ENCODE measurements at regions not wholly inside any gene's neighbourhood (a gene's known extent, or its start where the extent isn't known, plus 50 kb on each side); places are given as distances from the start of the nearest gene placed in this dataset.

GRCh38 chr6:164258421-164258820 is 843.9 kb downstream of the QKI start:
- no peak for DNase-seq
- no peak overlapping the region for H3K4me3 ChIP-seq
- intact Hi-C loops (cut with DNase I) = no loop called here
- ATAC-seq = no peak
- TF ChIP-seq POLR2A (IDR thresholded peaks at IDR 0.05) (no peak), CTCF (IDR thresholded peaks at IDR 0.05) (no peak)
- 49% methylated on average over 3 of the region's 3 CpGs for WGBS (ENCODE audit: insufficient coverage, low coverage, low lambda C conversion rate, missing lambda C conversion rate)
- no peaks in the 10 kb centered on the region for H3K27me3 ChIP-seq
- no peaks in the 10 kb centered on the region for H3K9me3 ChIP-seq
- no peak overlapping the region for H3K27ac ChIP-seq
- H3K36me3 ChIP-seq = no peaks in the 10 kb centered on the region
- H3K4me1 ChIP-seq = no peaks in the 10 kb centered on the region

GRCh38 chr6:164252948-164253347 is 838.4 kb downstream of the QKI start:
- Histone ChIP-seq H3K36me3 (no peaks in the 10 kb centered on the region), H3K27ac (no peak overlapping the region), H3K4me1 (no peaks in the 10 kb centered on the region), H3K27me3 (no peaks in the 10 kb centered on the region), H3K9me3 (no peaks in the 10 kb centered on the region), H3K4me3 (no peak overlapping the region)
- intact Hi-C loops (cut with DNase I) = no loop called here
- DNase-seq (no peak), ATAC-seq (no peak)
- TF ChIP-seq CTCF (IDR thresholded peaks at IDR 0.05) (no peak), POLR2A (IDR thresholded peaks at IDR 0.05) (no peak)
- WGBS (ENCODE audit: insufficient coverage, low coverage, low lambda C conversion rate, missing lambda C conversion rate) = 29% methylated on average over 3 of the region's 3 CpGs

DNA sequence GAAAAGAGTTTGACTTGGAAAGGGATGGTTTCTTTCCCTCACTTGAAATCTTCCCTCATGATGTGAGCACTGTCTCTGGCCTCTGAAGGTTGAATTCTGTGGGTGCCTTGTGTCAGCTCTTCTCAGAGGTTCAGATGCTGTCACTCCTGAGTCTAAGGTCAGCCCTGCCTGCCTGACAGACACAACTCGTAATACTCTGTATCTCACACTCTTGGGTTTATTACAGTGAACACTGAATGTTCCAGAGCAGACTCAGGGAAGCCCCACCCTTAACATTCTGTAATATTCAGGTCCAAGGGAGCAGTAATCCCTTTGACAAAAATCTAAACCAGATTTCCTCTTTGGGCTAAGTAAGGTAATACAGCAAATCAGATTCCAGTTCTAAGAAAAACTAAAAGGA is 837.8 kb downstream of the QKI start:
- no peaks in the 10 kb centered on the region for H3K9me3 ChIP-seq
- no peak for ATAC-seq

DNA sequence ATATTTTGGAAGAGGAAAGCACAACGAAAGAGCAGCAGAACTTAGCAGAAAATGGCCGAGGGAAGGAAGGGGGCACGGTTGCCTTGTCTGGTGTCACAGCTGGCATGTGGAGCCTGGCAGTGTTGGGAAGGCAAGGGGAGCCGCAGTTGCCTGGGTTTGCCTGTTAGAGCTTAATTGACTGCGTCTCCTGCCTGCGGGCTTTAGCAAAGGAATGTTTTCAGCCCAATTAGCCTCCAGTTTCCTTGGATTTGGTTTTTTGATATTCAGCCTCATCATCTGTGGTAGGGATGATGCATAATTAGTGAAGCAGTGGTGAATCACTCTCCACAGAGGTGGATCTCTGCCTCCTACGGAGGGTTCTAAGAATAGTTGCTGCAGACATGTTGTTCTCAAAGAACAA is 832.6 kb downstream of the QKI start:
- 56% methylated on average over 5 of the region's 7 CpGs for WGBS (ENCODE audit: insufficient coverage, low coverage, low lambda C conversion rate, missing lambda C conversion rate)
- intact Hi-C loops (cut with DNase I) = no loop called here
- H3K9me3 ChIP-seq = no peaks in the 10 kb centered on the region
- H3K4me3 ChIP-seq = no peak overlapping the region
- H3K27ac ChIP-seq = no peak overlapping the region
- TF ChIP-seq CTCF (IDR thresholded peaks at IDR 0.05) = no peak
- no peak for TF ChIP-seq POLR2A (IDR thresholded peaks at IDR 0.05)
- H3K27me3 ChIP-seq = no peaks in the 10 kb centered on the region
- ATAC-seq (no peak), DNase-seq (no peak)
- no peaks in the 10 kb centered on the region for H3K4me1 ChIP-seq
- H3K36me3 ChIP-seq = no peaks in the 10 kb centered on the region

More for the DNA sequence above, 837.8 kb downstream of the QKI start:
- Histone ChIP-seq H3K27ac (no peak overlapping the region), H3K4me3 (no peak overlapping the region), H3K36me3 (no peaks in the 10 kb centered on the region), H3K4me1 (no peaks in the 10 kb centered on the region), H3K27me3 (no peaks in the 10 kb centered on the region)
- TF ChIP-seq POLR2A (IDR thresholded peaks at IDR 0.05) (no peak), CTCF (IDR thresholded peaks at IDR 0.05) (no peak)
- intact Hi-C loops (cut with DNase I) = no loop called here
- WGBS (ENCODE audit: insufficient coverage, low coverage, low lambda C conversion rate, missing lambda C conversion rate) = 36% methylated on average over 1 of the region's 1 CpG
- no peak for DNase-seq

- no peaks in the 10 kb centered on the region for H3K27me3 ChIP-seq
- H3K36me3 ChIP-seq = no peaks in the 10 kb centered on the region
- ATAC-seq (no peak), DNase-seq (no peak)
- TF ChIP-seq POLR2A (IDR thresholded peaks at IDR 0.05) (no peak), CTCF (IDR thresholded peaks at IDR 0.05) (no peak)
- H3K4me3 ChIP-seq = no peak overlapping the region
- H3K9me3 ChIP-seq = no peaks in the 10 kb centered on the region
- no peaks in the 10 kb centered on the region for H3K4me1 ChIP-seq
- H3K27ac ChIP-seq = no peak overlapping the region
- 60% methylated on average over 4 of the region's 4 CpGs for WGBS (ENCODE audit: insufficient coverage, low coverage, low lambda C conversion rate, missing lambda C conversion rate)
- intact Hi-C loops (cut with DNase I) = no loop called here
Observed at GRCh38 chr6:164246082-164246481, 831.6 kb downstream of the QKI start.
